ENCODE measurements at regions not wholly inside any gene's neighbourhood (a gene's known extent, or its start where the extent isn't known, plus 50 kb on each side); places are given as distances from the start of the nearest gene placed in this dataset.

DNA sequence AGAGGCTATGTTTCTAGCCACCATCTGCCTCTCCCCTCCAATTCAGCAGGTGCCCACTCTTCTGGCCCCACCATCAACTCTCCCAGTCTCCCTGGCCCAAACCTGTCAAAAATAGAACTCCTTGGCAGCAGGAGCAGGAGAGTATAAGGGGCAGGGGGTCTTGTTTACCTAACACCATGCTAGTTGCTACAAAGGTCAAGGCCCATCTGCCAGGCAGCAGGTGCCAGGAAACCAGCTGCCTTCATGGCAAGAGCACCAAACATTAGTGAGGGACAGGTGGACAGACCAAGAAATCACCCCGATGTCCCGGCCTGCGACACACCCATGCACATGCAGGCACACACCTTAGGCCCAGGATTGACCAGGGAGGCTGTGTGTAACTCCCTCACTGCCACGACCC, 387.9 kb downstream of the BUD13 start:
- no peak overlapping the region for H3K27ac ChIP-seq (ENCODE audit: low read length)
- no peaks in the 10 kb centered on the region for H3K36me3 ChIP-seq (ENCODE audit: control insufficient read depth, insufficient read depth, low read length)
- H3K9me3 ChIP-seq (ENCODE audit: control insufficient read depth, insufficient read depth, low read depth, low read length): no peaks in the 10 kb centered on the region
- ChIA-PET CTCF (no interaction called here), POLR2A (no interaction called here)
- ATAC-seq (no peak), DNase-seq (ENCODE audit: low read depth, low spot score) (no peak)
- no TSS peak for BruUV-seq (replicated peaks)
- in situ Hi-C loops (cut with HindIII; ENCODE audit: low pct_unique_long_range_greater_than_20kb, low sequenced_read_pairs) (no loop called here), intact Hi-C loops (cut with micrococcal nuclease; ENCODE audit: unreplicated experiment) (no loop called here)
- H3K4me1 ChIP-seq (ENCODE audit: control insufficient read depth, insufficient read depth, low read length): no peaks in the 10 kb centered on the region
- H3K4me3 ChIP-seq (ENCODE audit: low read depth in 2 of 2, low read length in 2 of 2): no peak overlapping the region
- peaks cover 6% of the 10 kb centered on the region; the same call in 1 of the 2 replicates for H3K27me3 ChIP-seq (ENCODE audit: control insufficient read depth, insufficient read depth, low read length)
- TF ChIP-seq, protein P1, sequence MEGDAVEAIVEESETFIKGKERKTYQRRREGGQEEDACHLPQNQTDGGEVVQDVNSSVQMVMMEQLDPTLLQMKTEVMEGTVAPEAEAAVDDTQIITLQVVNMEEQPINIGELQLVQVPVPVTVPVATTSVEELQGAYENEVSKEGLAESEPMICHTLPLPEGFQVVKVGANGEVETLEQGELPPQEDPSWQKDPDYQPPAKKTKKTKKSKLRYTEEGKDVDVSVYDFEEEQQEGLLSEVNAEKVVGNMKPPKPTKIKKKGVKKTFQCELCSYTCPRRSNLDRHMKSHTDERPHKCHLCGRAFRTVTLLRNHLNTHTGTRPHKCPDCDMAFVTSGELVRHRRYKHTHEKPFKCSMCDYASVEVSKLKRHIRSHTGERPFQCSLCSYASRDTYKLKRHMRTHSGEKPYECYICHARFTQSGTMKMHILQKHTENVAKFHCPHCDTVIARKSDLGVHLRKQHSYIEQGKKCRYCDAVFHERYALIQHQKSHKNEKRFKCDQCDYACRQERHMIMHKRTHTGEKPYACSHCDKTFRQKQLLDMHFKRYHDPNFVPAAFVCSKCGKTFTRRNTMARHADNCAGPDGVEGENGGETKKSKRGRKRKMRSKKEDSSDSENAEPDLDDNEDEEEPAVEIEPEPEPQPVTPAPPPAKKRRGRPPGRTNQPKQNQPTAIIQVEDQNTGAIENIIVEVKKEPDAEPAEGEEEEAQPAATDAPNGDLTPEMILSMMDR (IDR thresholded peaks at IDR 0.05): no peak
- TF ChIP-seq SIN3A (IDR thresholded peaks at IDR 0.05; ENCODE audit: borderline replicate concordance, insufficient read depth, low read depth, low read length): no peak
- no peak for TF ChIP-seq TCF7L2 (IDR thresholded peaks at IDR 0.05; ENCODE audit: low read depth, low read length)
- TF ChIP-seq, protein P2, sequence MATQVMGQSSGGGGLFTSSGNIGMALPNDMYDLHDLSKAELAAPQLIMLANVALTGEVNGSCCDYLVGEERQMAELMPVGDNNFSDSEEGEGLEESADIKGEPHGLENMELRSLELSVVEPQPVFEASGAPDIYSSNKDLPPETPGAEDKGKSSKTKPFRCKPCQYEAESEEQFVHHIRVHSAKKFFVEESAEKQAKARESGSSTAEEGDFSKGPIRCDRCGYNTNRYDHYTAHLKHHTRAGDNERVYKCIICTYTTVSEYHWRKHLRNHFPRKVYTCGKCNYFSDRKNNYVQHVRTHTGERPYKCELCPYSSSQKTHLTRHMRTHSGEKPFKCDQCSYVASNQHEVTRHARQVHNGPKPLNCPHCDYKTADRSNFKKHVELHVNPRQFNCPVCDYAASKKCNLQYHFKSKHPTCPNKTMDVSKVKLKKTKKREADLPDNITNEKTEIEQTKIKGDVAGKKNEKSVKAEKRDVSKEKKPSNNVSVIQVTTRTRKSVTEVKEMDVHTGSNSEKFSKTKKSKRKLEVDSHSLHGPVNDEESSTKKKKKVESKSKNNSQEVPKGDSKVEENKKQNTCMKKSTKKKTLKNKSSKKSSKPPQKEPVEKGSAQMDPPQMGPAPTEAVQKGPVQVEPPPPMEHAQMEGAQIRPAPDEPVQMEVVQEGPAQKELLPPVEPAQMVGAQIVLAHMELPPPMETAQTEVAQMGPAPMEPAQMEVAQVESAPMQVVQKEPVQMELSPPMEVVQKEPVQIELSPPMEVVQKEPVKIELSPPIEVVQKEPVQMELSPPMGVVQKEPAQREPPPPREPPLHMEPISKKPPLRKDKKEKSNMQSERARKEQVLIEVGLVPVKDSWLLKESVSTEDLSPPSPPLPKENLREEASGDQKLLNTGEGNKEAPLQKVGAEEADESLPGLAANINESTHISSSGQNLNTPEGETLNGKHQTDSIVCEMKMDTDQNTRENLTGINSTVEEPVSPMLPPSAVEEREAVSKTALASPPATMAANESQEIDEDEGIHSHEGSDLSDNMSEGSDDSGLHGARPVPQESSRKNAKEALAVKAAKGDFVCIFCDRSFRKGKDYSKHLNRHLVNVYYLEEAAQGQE (IDR thresholded peaks at IDR 0.05; ENCODE audit: insufficient read depth in 1 of 2, low read depth in 2 of 2, low read length in 1 of 2): no peak
- no peak for TF ChIP-seq POLR2AphosphoS5 (IDR thresholded peaks at IDR 0.05; ENCODE audit: low read depth, low read length)

DNA sequence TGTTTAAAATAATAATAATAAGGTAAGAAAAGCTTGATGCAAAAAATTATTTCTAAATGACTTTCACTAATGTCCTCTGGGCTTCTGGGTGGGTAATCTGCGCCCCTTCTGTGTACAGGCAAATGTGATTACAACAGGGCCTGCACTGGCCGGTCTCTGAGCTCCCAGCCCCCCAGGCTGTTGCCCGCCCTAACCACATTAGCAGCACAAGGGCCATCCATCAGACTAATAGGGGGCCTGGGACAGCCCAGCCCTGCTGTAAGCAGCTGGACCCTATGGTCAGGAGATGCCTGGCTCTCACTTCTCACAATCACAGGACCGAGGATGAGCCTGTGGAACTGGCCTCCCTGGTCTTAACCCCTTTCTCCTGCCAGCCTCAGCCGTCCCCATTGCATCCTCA, 388.4 kb downstream of the BUD13 start:
- in situ Hi-C loops (cut with HindIII; ENCODE audit: low pct_unique_long_range_greater_than_20kb, low sequenced_read_pairs): no loop called here
- BruUV-seq (replicated peaks): no TSS peak
- CTCF ChIA-PET: no interaction called here
- Histone ChIP-seq H3K27ac (ENCODE audit: low read length) (no peak overlapping the region), H3K36me3 (ENCODE audit: control insufficient read depth, insufficient read depth, low read length) (no peaks in the 10 kb centered on the region), H3K4me1 (ENCODE audit: control insufficient read depth, insufficient read depth, low read length) (no peaks in the 10 kb centered on the region), H3K4me3 (ENCODE audit: low read depth in 2 of 2, low read length in 2 of 2) (no peak overlapping the region), H3K9me3 (ENCODE audit: control insufficient read depth, insufficient read depth, low read depth, low read length) (no peaks in the 10 kb centered on the region), H3K27me3 (ENCODE audit: control insufficient read depth, insufficient read depth, low read length) (peaks cover 6% of the 10 kb centered on the region; the same call in 1 of the 2 replicates)
- TF ChIP-seq POLR2AphosphoS5 (IDR thresholded peaks at IDR 0.05; ENCODE audit: low read depth, low read length) (no peak), SIN3A (IDR thresholded peaks at IDR 0.05; ENCODE audit: borderline replicate concordance, insufficient read depth, low read depth, low read length) (no peak), TCF7L2 (IDR thresholded peaks at IDR 0.05; ENCODE audit: low read depth, low read length) (no peak)
- TF ChIP-seq, protein P1 (IDR thresholded peaks at IDR 0.05): no peak
- ATAC-seq (no peak), DNase-seq (ENCODE audit: low read depth, low spot score) (no peak)
- POLR2A ChIA-PET: no interaction called here
- intact Hi-C loops (cut with micrococcal nuclease; ENCODE audit: unreplicated experiment): no loop called here
